ENCODE measurements at regions not wholly inside any gene's neighbourhood (a gene's known extent, or its start where the extent isn't known, plus 50 kb on each side); places are given as distances from the start of the nearest gene placed in this dataset.
A peak's percentile ranks its signal among the peaks of the same experiment; 100 is the strongest.

DNA sequence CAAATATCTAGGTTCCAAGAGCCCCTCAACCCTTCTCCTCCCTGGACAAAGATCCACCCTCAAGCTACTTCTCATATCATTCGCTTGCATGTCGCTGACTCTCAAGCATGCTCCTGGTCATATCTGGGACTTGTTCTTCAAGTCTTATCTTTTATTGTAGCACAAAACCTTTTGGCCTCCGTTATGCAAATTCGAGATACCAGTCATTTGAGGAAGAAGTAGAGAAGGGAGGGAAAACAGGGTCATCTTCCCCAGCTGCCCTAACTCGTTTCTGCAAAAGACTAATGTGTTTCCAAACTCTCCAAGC lies 63.8 kb upstream of the ETS2 start:
- DNase-seq, result no peak

DNA sequence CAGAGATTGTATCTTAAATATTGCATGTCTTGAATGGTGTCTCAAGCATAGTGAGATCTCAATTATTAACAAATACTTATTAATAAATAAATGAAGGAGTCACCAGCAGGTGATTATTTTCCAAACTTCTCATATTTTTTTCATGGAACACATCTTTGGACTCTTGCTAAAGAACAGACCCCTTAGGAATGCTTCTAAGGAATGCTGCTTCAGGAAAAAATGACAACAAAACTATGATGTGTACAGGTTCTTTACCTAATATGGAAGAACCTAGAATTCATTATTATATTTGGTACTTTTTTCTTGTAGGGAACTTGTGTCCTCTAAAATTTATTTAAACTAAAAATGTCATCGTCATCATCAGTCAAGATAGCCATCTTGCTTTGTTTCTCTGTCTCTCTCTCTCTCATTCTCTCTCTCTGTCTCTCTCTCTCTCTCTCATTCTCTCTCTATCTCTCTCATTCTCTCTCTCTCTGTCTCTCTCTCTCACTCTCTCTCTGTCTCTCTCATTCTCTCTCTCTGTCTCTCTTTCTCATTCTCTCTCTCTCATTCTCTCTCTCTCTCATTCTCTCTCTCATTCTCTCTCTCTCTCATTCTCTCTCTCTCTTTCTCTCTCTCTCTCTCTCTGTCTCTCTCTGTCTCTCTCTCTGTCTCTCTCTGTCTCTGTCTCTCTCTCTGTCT lies 63.0 kb upstream of the ETS2 start:
- no peak for DNase-seq

DNA sequence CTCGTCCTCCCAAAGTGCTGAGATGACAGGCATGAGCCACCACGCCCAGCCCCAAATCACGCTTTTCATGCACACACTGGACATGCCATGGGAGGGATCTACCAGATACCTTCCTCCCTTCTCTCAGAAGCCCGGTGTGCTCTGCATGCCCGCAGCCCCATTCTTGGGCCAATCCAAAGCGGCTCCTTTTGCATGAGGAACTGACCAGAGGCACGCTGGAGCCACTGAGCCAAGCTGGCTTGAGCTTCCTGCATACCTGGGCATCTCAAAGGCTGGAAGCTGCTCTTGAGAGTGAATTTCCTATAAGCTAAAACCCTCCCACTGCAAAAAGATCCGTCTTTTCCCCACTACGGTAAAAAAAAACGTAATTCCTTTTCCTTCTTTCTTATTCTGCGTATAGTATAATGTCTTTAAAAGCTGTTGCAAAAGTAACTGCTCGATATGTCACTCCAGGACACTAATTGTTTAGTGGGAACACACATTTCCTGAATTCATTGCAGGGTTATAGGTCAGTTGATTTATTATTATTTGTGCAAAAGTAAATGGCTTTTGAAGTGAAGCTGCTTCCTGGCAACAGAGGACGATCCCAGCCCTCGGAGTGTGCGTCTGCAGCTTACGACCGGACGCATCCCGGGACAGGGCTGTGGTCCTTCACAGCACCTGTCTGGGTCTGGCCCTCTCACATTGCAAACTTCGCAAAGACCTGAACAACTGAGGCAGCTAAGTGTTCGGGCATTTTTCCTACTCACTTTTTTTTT lies 61.8 kb upstream of the ETS2 start:
- DNase-seq, result no peak

DNA sequence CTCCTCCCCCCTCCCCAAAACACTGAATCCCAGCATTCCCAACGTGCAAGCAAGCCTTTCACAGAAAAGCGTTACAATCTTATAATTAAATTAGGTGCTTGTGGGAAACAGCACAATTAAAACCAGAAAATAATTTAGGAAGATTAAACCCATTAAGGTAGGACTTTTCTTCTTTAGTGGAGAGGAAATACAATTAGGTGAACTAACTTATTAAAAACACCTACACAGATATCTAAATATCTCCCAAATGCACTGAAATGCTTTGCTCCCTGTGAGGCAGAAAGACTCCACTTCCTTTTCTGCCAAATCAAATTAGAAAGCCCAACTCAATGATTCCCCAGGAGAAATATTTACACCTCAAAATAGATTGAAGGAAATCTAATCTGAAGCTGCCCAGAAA lies 60.9 kb upstream of the ETS2 start:
- DNase-seq, result no peak

DNA sequence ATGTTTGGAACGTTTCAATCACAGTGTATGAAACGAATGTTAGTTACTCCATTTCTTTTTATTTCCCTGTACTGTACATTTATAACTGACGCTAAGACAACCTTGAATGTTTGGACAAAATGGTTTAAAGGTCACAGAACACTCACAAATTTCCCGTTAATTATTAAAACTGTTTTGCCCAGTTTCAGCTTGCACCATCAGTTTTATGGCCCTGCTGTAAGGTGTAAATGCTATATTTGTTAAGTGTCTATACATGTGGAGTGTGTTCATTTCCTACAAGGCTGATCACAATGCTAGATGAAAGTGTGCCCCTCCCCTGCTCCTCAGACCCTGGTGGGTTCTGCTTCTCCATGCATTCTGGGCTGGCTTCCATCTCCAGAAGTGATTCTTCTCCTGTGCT lies 57.9 kb upstream of the ETS2 start:
- DNase-seq, result no peak

DNA sequence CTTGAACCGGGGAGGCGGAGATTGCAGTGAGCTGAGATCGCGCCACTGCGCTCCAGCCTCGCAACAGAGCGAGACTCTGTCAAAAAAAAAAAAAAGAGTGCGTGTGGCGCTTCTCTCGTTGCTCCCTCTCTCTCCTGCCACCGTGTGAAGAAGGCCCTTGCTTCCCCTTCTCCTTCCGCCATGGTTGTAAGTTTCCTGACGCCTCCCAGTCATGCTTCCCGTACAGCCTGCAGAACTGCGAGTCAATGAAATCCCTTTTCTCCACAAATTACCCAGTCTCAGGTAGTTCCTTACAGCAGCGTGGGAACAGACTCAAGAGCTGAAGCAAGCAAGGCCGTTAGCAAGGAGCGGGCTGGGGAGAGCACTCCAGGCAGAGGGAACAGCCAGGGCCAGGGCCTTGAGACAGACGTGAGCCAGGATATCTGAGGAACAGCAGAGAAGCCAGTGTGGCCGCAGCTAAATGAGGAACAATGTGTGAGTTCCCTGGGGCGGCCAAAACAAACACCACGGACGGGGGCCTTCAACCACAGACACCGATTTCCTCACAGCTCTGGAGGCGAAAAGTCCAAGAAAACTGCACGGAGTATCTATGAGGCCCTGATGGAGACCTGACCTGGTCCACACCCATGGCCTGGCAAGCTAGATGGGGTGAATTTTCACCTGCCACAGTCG lies 54.2 kb upstream of the ETS2 start:
- no peak for DNase-seq

DNA sequence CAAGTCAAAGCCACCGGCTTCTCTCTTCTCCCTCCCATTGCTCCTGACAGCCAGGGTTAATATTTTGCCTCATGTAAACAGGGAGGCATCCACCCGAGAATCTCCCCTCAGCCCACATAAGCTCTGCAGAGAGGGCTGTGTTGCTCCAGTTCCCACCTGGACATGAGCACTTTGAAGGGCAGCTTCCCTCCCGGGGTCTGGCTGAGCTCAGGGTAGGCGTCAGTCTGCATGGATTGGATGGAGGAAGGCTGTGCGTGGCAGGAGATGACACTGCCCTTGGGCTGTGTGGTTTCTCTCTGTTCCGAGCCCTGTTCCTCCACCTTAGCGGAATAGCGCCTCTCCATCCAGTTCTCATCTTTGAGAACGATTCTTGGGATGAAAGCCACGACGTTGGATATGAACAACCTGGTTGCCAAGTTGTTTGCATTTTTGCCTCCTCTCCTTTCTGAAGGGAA lies 53.7 kb upstream of the ETS2 start:
- DNase-seq, result no peak

DNA sequence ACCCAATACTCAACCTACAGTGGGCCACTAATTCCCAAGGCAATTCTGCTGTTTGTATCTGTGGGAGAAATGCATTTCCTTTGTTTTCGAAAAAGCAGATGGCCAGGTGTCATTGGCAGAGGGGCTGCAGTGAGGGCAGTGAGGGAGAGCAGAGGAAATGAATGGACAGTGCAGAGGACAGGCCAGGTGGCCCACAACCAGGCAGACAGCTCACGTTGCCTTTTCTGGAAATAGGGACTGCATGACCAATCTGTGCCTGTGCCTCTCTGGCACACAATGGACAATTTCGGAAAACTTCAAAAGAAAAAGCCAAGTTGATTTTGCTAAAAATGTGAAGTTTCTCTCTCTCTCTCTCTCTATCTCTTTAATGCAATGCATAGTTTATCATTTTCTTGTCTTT lies 52.6 kb upstream of the ETS2 start:
- DNase-seq, result no peak

DNA sequence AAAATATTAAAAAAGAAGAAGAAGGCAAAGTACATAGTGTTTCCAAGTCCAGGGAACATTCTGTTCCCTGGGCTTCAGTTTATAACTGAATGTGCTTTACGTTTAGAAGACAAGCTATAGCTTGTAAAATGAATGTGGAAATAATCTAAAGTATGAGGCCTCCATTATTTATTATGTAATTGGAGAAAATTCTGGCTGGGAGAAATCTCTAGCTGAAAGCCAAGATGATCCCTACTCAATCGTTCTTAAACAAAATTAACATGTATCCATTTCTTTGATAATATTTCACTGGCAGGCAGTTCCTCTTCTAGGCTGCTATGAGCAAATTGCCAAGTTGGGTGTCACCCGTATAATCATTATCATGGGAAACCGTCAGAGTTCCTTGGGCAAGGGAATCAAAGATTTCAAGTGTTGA lies 52.2 kb upstream of the ETS2 start:
- peak; percentile 88 for DNase-seq

All from skin of body (tissue), 1 donor.